IMR-90 (cell line): ENCODE measurements at regions not wholly inside any gene's neighbourhood (a gene's known extent, or its start where the extent isn't known, plus 50 kb on each side); places are given as distances from the start of the nearest gene placed in this dataset.

Experiments
- BHLHE40 ChIP-seq: fragments of 150-350 bp; IDR thresholded peaks from 2 replicates; pipeline ENCODE4 v1.6.1; 2016; ENCODE audit warnings: mild to moderate bottlenecking, low read depth, low read length
- CTCF ChIP-seq: conservative IDR thresholded peaks from 2 replicates; pipeline ENCODE4 v1.5.1; 2012; ENCODE audit warnings: mild to moderate bottlenecking, low read depth, low read length, improper control_type of control experiment
- FOS ChIP-seq: fragments of 150-350 bp; IDR thresholded peaks from 2 replicates; pipeline ENCODE4 v1.6.1; 2016; ENCODE audit warnings: low read depth, low read length
- MAZ ChIP-seq: IDR thresholded peaks from 2 replicates; pipeline ENCODE4 v1.6.1; 2012; ENCODE audit warnings: low read depth, mild to moderate bottlenecking, low read length, improper control_type of control experiment, moderate library complexity, borderline replicate concordance
- POLR2A ChIP-seq: IDR thresholded peaks from 2 replicates; pipeline ENCODE4 v1.6.1; 2012; ENCODE audit warnings: mild to moderate bottlenecking, low read depth, low read length
- RAD21 ChIP-seq: IDR thresholded peaks from 2 replicates; pipeline ENCODE4 v1.6.1; 2012; ENCODE audit warnings: low read length, improper control_type of control experiment
- RCOR1 ChIP-seq: IDR thresholded peaks from 2 replicates; pipeline ENCODE4 v1.6.1; 2012; ENCODE audit warnings: mild to moderate bottlenecking, low read length, improper control_type of control experiment; ENCODE audit not compliant: insufficient replicate concordance
- TF ChIP-seq, protein P1 (sequence below): fragments of 150-350 bp; IDR thresholded peaks from 2 replicates; pipeline ENCODE4 v1.6.1; 2017; ENCODE audit warnings: mild to moderate bottlenecking, antibody characterized with exemption, low read length, low read depth
- TF ChIP-seq, protein P2 (sequence below): fragments of 150-350 bp; IDR thresholded peaks from 2 replicates; pipeline ENCODE4 v1.6.1; 2016; ENCODE audit warnings: low read depth, mild to moderate bottlenecking, low read length, moderate library complexity, borderline replicate concordance

GRCh38 chr1:81179242-81179641 is 621.5 kb upstream of the ADGRL2 start:
- no peak for TF ChIP-seq CTCF
- TF ChIP-seq RCOR1 = peak; percentile 94
- TF ChIP-seq, protein P1, sequence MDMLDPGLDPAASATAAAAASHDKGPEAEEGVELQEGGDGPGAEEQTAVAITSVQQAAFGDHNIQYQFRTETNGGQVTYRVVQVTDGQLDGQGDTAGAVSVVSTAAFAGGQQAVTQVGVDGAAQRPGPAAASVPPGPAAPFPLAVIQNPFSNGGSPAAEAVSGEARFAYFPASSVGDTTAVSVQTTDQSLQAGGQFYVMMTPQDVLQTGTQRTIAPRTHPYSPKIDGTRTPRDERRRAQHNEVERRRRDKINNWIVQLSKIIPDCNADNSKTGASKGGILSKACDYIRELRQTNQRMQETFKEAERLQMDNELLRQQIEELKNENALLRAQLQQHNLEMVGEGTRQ = no peak
- TF ChIP-seq, protein P2, sequence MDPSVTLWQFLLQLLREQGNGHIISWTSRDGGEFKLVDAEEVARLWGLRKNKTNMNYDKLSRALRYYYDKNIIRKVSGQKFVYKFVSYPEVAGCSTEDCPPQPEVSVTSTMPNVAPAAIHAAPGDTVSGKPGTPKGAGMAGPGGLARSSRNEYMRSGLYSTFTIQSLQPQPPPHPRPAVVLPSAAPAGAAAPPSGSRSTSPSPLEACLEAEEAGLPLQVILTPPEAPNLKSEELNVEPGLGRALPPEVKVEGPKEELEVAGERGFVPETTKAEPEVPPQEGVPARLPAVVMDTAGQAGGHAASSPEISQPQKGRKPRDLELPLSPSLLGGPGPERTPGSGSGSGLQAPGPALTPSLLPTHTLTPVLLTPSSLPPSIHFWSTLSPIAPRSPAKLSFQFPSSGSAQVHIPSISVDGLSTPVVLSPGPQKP = no peak
- TF ChIP-seq FOS = peak; percentile 90
- TF ChIP-seq MAZ = no peak; the same call in 1 of the 2 replicates
- TF ChIP-seq POLR2A = no peak
- peak; percentile 86 for TF ChIP-seq BHLHE40
- TF ChIP-seq RAD21 = peak; percentile 11; the same call in 1 of the 2 replicates
